ENCODE measurements at regions not wholly inside any gene's neighbourhood (a gene's known extent, or its start where the extent isn't known, plus 50 kb on each side); places are given as distances from the start of the nearest gene placed in this dataset.

DNA sequence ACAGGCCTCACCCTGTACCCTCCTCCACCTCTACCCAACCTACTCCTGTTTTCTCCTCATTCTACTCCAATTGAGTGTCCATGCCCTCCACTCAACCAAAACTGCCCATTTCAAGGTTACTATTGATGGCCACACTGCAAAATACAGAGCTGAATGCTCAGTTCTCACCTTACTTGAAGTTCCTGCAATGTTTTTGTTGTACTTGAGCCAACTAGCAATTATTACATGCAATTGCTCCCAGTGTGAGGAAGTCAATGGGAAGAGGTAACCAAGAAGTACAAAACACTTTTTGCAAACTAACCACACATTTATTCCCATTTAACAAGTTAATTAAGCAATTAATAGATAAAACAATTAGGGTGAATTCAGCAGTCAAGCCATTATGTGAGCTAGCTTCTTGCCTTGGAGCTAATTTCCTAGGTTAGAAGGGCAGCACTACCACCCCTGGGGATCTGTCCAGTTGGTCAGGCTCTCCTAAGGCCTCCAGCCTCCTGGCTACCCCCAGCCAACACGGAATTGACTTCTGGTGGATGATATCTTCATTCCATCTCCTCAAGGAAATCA, 52.4 kb upstream of the GGTLC1 start:
- no peaks in the 10 kb centered on the region for H3K36me3 ChIP-seq (ENCODE audit: control insufficient read depth, insufficient read depth, low read length)
- no peaks in the 10 kb centered on the region for H3K27me3 ChIP-seq (ENCODE audit: control insufficient read depth, insufficient read depth, low read length)
- no peak overlapping the region for H3K27ac ChIP-seq (ENCODE audit: low read length)
- H3K9me3 ChIP-seq (ENCODE audit: control insufficient read depth, insufficient read depth, low read length), result no peaks in the 10 kb centered on the region
- TF ChIP-seq, protein P1, sequence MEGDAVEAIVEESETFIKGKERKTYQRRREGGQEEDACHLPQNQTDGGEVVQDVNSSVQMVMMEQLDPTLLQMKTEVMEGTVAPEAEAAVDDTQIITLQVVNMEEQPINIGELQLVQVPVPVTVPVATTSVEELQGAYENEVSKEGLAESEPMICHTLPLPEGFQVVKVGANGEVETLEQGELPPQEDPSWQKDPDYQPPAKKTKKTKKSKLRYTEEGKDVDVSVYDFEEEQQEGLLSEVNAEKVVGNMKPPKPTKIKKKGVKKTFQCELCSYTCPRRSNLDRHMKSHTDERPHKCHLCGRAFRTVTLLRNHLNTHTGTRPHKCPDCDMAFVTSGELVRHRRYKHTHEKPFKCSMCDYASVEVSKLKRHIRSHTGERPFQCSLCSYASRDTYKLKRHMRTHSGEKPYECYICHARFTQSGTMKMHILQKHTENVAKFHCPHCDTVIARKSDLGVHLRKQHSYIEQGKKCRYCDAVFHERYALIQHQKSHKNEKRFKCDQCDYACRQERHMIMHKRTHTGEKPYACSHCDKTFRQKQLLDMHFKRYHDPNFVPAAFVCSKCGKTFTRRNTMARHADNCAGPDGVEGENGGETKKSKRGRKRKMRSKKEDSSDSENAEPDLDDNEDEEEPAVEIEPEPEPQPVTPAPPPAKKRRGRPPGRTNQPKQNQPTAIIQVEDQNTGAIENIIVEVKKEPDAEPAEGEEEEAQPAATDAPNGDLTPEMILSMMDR (IDR thresholded peaks at IDR 0.05), result no peak
- Mint-ChIP-seq H3K36me3 (no peaks in the 10 kb centered on the region), H3K27ac (no peak overlapping the region), H3K9me3 (no peaks in the 10 kb centered on the region), H3K4me3 (no peak overlapping the region), H3K27me3 (ENCODE audit: low read depth in 2 of 2) (no peaks in the 10 kb centered on the region), H3K4me1 (peaks cover 27 to 39% of the 10 kb centered on the region in 2 donors)
- ATAC-seq, result no peak
- WGBS (ENCODE audit: insufficient coverage), result 78% methylated on average over 1 of the region's 1 CpG
- no peak for DNase-seq
- H3K4me1 ChIP-seq (ENCODE audit: control insufficient read depth, insufficient read depth, low read length), result peaks cover 29% of the 10 kb centered on the region
- no peak overlapping the region for H3K4me3 ChIP-seq (ENCODE audit: low read length)
- intact Hi-C loops (cut with micrococcal nuclease), result no loop called here

GRCh38 chr20:24039196-24039595, 50.6 kb upstream of the GGTLC1 start:
- Mint-ChIP-seq H3K27ac (no peak overlapping the region), H3K4me3 (no peak overlapping the region), H3K4me1 (peaks cover 14 to 40% of the 10 kb centered on the region in 2 donors), H3K27me3 (ENCODE audit: low read depth in 2 of 2) (no peaks in the 10 kb centered on the region), H3K36me3 (no peaks in the 10 kb centered on the region), H3K9me3 (no peaks in the 10 kb centered on the region)
- Histone ChIP-seq H3K4me3 (ENCODE audit: low read length) (no peak overlapping the region), H3K9me3 (ENCODE audit: control insufficient read depth, insufficient read depth, low read length) (no peaks in the 10 kb centered on the region), H3K36me3 (ENCODE audit: control insufficient read depth, insufficient read depth, low read length) (no peaks in the 10 kb centered on the region), H3K27ac (ENCODE audit: low read length) (no peak overlapping the region), H3K4me1 (ENCODE audit: control insufficient read depth, insufficient read depth, low read length) (peaks cover 27% of the 10 kb centered on the region), H3K27me3 (ENCODE audit: control insufficient read depth, insufficient read depth, low read length) (no peaks in the 10 kb centered on the region)
- WGBS (ENCODE audit: insufficient coverage), result 98% methylated on average over 3 of the region's 3 CpGs
- ATAC-seq, result no peak
- intact Hi-C loops (cut with micrococcal nuclease), result loop anchor here (10.0 kb wide), 2 partner anchors 106 to 916 kb away; no protein-coding TSS in a partner anchor
- TF ChIP-seq, protein P1 (IDR thresholded peaks at IDR 0.05), result no peak
- no peak for DNase-seq
